ENCODE measurements at regions not wholly inside any gene's neighbourhood (a gene's known extent, or its start where the extent isn't known, plus 50 kb on each side); places are given as distances from the start of the nearest gene placed in this dataset.
A peak's percentile ranks its signal among the peaks of the same experiment; 100 is the strongest.

- TF ChIP-seq ZNF701 (tag by site-specific recombination; IDR thresholded peaks at IDR 0.05) = no peak
- TF ChIP-seq ZSCAN30 (tag by site-specific recombination; IDR thresholded peaks at IDR 0.05) = no peak
- 0 out of 2 replicates have a peak, but pooled peaks have one; percentile 15 for TF ChIP-seq ZBTB48 (tag by site-specific recombination; IDR thresholded peaks at IDR 0.05)
Measured at GRCh38 chr14:73784181-73784987, 67.2 kb upstream of the PTGR2 start (continued).

- TF ChIP-seq RBAK (tag by site-specific recombination; IDR thresholded peaks at IDR 0.05) (no peak), ZNF16 (tag by site-specific recombination; IDR thresholded peaks at IDR 0.05; ENCODE audit: low read depth) (peak; percentile 78; the same call in 1 of the 2 replicates), MZF1 (tag by site-specific recombination; IDR thresholded peaks at IDR 0.05; ENCODE audit: borderline replicate concordance) (no peak)
- Histone ChIP-seq H3K4me1 (ENCODE audit: control insufficient read depth, insufficient read depth, low read length) (peaks cover 12% of the 10 kb centered on the region), H3K36me3 (ENCODE audit: control insufficient read depth in 2 of 2, insufficient read depth in 1 of 2, low read length in 2 of 2) (no peaks in the 10 kb centered on the region), H3K9me3 (ENCODE audit: control insufficient read depth, insufficient read depth, low read depth, low read length) (no peaks in the 10 kb centered on the region), H3K4me3 (ENCODE audit: low read depth, low read length) (no peak overlapping the region), H3K27ac (ENCODE audit: extremely low read depth, low read depth, low read length) (no peak overlapping the region)
- ChIA-PET POLR2A (no interaction called here), CTCF (interaction anchor here (1.1 kb wide), 1 partner anchor 25 kb away, joined by 4 read pairs; no protein-coding TSS in a partner anchor)
Measured at GRCh38 chr14:73783107-73783727, 68.4 kb upstream of the PTGR2 start.

DNA sequence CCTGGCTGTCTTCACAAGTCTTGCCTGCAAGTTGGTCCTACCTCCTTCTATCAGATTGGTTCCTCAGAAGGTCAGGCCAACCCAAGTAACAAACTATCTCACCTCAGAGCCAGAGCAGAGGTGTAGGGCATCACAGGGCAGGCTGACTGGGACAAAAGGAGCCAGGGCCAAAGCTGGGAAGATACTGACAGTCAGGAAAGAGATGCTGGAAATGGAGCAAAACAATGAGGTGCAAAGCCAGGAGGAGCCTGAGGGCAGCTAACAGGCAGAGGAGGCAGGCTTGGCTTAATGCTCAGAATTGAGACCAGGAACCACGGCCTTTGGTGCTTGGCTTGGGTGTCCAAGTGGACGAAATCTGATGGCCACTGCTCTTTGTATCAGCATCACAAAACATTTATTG is 68.4 kb upstream of the PNMA1 start:
- Histone ChIP-seq H3K4me3 (ENCODE audit: low read depth, low read length) (no peak overlapping the region), H3K4me1 (ENCODE audit: control insufficient read depth, insufficient read depth, low read length) (peaks cover 12% of the 10 kb centered on the region), H3K36me3 (ENCODE audit: control insufficient read depth in 2 of 2, insufficient read depth in 1 of 2, low read length in 2 of 2) (no peaks in the 10 kb centered on the region), H3K9me3 (ENCODE audit: control insufficient read depth, insufficient read depth, low read depth, low read length) (no peaks in the 10 kb centered on the region), H3K27ac (ENCODE audit: extremely low read depth, low read depth, low read length) (no peak overlapping the region)
- ChIA-PET CTCF (interaction anchor here (1.1 kb wide), 1 partner anchor 25 kb away, joined by 4 read pairs; no protein-coding TSS in a partner anchor), POLR2A (no interaction called here)
- no peak for TF ChIP-seq ZXDB (tag by site-specific recombination; IDR thresholded peaks at IDR 0.05)
- TF ChIP-seq INSM2 (tag by site-specific recombination; IDR thresholded peaks at IDR 0.05) = no peak
- TF ChIP-seq ZNF138 (tag by site-specific recombination; IDR thresholded peaks at IDR 0.05; ENCODE audit: borderline replicate concordance) = no peak
- no peak for TF ChIP-seq OSR2 (tag by site-specific recombination; IDR thresholded peaks at IDR 0.05)
- TF ChIP-seq ZNF692 (tag by site-specific recombination; IDR thresholded peaks at IDR 0.05) = no peak
- TF ChIP-seq MZF1 (tag by site-specific recombination; IDR thresholded peaks at IDR 0.05; ENCODE audit: borderline replicate concordance) = no peak
- TF ChIP-seq, protein P1, sequence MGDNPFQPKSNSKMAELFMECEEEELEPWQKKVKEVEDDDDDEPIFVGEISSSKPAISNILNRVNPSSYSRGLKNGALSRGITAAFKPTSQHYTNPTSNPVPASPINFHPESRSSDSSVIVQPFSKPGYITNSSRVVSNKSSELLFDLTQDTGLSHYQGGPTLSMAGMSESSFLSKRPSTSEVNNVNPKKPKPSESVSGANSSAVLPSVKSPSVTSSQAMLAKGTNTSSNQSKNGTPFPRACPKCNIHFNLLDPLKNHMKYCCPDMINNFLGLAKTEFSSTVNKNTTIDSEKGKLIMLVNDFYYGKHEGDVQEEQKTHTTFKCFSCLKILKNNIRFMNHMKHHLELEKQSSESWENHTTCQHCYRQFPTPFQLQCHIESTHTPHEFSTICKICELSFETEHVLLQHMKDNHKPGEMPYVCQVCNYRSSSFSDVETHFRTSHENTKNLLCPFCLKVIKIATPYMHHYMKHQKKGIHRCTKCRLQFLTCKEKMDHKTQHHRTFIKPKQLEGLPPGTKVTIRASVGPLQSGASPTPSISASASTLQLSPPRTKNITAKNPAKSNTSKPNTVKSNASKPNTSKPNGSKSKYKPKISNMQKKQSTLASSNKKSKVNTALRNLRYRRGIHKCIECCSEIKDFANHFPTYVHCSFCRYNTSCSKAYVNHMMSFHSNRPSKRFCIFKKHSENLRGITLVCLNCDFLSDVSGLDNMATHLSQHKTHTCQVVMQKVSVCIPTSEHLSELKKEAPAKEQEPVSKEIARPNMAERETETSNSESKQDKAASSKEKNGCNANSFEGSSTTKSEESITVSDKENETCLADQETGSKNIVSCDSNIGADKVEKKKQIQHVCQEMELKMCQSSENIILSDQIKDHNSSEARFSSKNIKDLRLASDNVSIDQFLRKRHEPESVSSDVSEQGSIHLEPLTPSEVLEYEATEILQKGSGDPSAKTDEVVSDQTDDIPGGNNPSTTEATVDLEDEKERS (tag by site-specific recombination; IDR thresholded peaks at IDR 0.05) = no peak
